AG09319 (cell line): ENCODE measurements at regions not wholly inside any gene's neighbourhood (a gene's known extent, or its start where the extent isn't known, plus 50 kb on each side); places are given as distances from the start of the nearest gene placed in this dataset.
A peak's percentile ranks its signal among the peaks of the same experiment; 100 is the strongest.

Experiments used
- DNase-seq: peaks from one replicate; pipeline ENCODE4 v3.0.0-alpha.2; 2010; ENCODE audit warnings: low read depth; ENCODE audit errors: extremely low read depth
- CTCF ChIP-seq: IDR thresholded peaks from 2 replicates; pipeline ENCODE4 v1.5.1; 2011; ENCODE audit warnings: low read depth, mild to moderate bottlenecking, inconsistent platforms, low read length, moderate library complexity

GRCh38 chr2:236341721-236342120 is 77.5 kb upstream of the ASB18 start:
- no peak for TF ChIP-seq CTCF
- DNase-seq, result no peak

GRCh38 chr2:236342507-236342906 is 78.3 kb upstream of the ASB18 start:
- TF ChIP-seq CTCF, result no peak
- no peak for DNase-seq

- TF ChIP-seq CTCF, result no peak
- no peak for DNase-seq
Observed at GRCh38 chr2:236342951-236343350, 78.7 kb upstream of the ASB18 start.

- DNase-seq, result peak; percentile 42
- TF ChIP-seq CTCF, result peak; percentile 86
Observed at GRCh38 chr2:236343400-236344161, 79.4 kb upstream of the ASB18 start.

- no peak for DNase-seq
- TF ChIP-seq CTCF, result no peak
Observed at GRCh38 chr2:236344446-236344845, 80.2 kb upstream of the ASB18 start.

- no peak for DNase-seq
- no peak for TF ChIP-seq CTCF
Observed at GRCh38 chr2:236345081-236345714, 81.0 kb upstream of the ASB18 start.

- no peak for DNase-seq
- no peak for TF ChIP-seq CTCF
Observed at GRCh38 chr2:236346366-236346765, 82.2 kb upstream of the ASB18 start.
